ENCODE measurements at regions not wholly inside any gene's neighbourhood (a gene's known extent, or its start where the extent isn't known, plus 50 kb on each side); places are given as distances from the start of the nearest gene placed in this dataset.

GRCh38 chr6:8201679-8202078 is 99.3 kb upstream of the EEF1E1 start:
- Histone ChIP-seq H3K4me3 (no peak overlapping the region), H3K27me3 (no peaks in the 10 kb centered on the region), H3K4me1 (no peaks in the 10 kb centered on the region), H3K9me3 (no peaks in the 10 kb centered on the region), H3K36me3 (no peaks in the 10 kb centered on the region), H3K27ac (no peak overlapping the region)
- TF ChIP-seq CTCF (IDR thresholded peaks at IDR 0.05) = no peak
- no peak for DNase-seq (ENCODE audit: low spot score)

- Histone ChIP-seq H3K27me3 (no peaks in the 10 kb centered on the region), H3K4me1 (no peaks in the 10 kb centered on the region), H3K27ac (no peak overlapping the region), H3K4me3 (no peak overlapping the region), H3K9me3 (no peaks in the 10 kb centered on the region), H3K36me3 (no peaks in the 10 kb centered on the region)
- no peak for TF ChIP-seq CTCF (IDR thresholded peaks at IDR 0.05)
- DNase-seq (ENCODE audit: low spot score) = no peak
Observed at GRCh38 chr6:8200255-8200654, 97.9 kb upstream of the EEF1E1 start.

- H3K9me3 ChIP-seq = no peaks in the 10 kb centered on the region
- no peaks in the 10 kb centered on the region for H3K4me1 ChIP-seq
- DNase-seq (ENCODE audit: low spot score) = no peak
- H3K27me3 ChIP-seq = no peaks in the 10 kb centered on the region
- no peak overlapping the region for H3K4me3 ChIP-seq
- H3K36me3 ChIP-seq = no peaks in the 10 kb centered on the region
- no peak for TF ChIP-seq CTCF (IDR thresholded peaks at IDR 0.05)
- no peak overlapping the region for H3K27ac ChIP-seq
Observed at GRCh38 chr6:8195714-8196102, 93.4 kb upstream of the EEF1E1 start.

- no peak overlapping the region for H3K4me3 ChIP-seq
- no peaks in the 10 kb centered on the region for H3K4me1 ChIP-seq
- no peaks in the 10 kb centered on the region for H3K36me3 ChIP-seq
- H3K27ac ChIP-seq = no peak overlapping the region
- TF ChIP-seq CTCF (IDR thresholded peaks at IDR 0.05) = no peak
- no peak for DNase-seq (ENCODE audit: low spot score)
- H3K9me3 ChIP-seq = no peaks in the 10 kb centered on the region
- H3K27me3 ChIP-seq = no peaks in the 10 kb centered on the region
Observed at GRCh38 chr6:8195040-8195713, 92.8 kb upstream of the EEF1E1 start.

- no peaks in the 10 kb centered on the region for H3K4me1 ChIP-seq
- DNase-seq (ENCODE audit: low spot score) = no peak
- no peak overlapping the region for H3K27ac ChIP-seq
- no peaks in the 10 kb centered on the region for H3K9me3 ChIP-seq
- H3K4me3 ChIP-seq = no peak overlapping the region
- H3K36me3 ChIP-seq = no peaks in the 10 kb centered on the region
- TF ChIP-seq CTCF (IDR thresholded peaks at IDR 0.05) = no peak
- no peaks in the 10 kb centered on the region for H3K27me3 ChIP-seq
Observed at GRCh38 chr6:8194490-8194889, 92.1 kb upstream of the EEF1E1 start.

GRCh38 chr6:8193541-8193940 is 91.2 kb upstream of the EEF1E1 start:
- Histone ChIP-seq H3K27ac (no peak overlapping the region), H3K4me1 (no peaks in the 10 kb centered on the region), H3K9me3 (no peaks in the 10 kb centered on the region), H3K36me3 (no peaks in the 10 kb centered on the region), H3K27me3 (no peaks in the 10 kb centered on the region), H3K4me3 (no peak overlapping the region)
- no peak for DNase-seq (ENCODE audit: low spot score)
- TF ChIP-seq CTCF (IDR thresholded peaks at IDR 0.05) = no peak

All from right atrium auricular region (tissue), 2 donors.